Panc1 (cell line): ENCODE measurements at regions not wholly inside any gene's neighbourhood (a gene's known extent, or its start where the extent isn't known, plus 50 kb on each side); places are given as distances from the start of the nearest gene placed in this dataset.
A peak's percentile ranks its signal among the peaks of the same experiment; 100 is the strongest.

Source experiments
- ATAC-seq: fragments of 200-7000 bp; cut with Tn5 transposase; 2 replicates; pipeline ENCODE4 v1.9.1; 2020; ENCODE audit warnings: mild to moderate bottlenecking, moderate library complexity
- BruUV-seq: library from RNA; stranded (reverse); fragments of 400-500 nt; replicated peaks from 2 replicates; lab custom pipeline; 2021; lab: Mats Ljungman, UMichigan
- CTCF ChIA-PET: fragments of 300-600 bp; sonication (Branson Sonifier 250); formaldehyde crosslinking; loops from one replicate; lab custom pipeline; 2022; ENCODE audit warnings: antibody characterized with exemption; lab: Charles Lee
- POLR2A ChIA-PET: fragments of 300-600 bp; sonication (Branson Sonifier 250); formaldehyde crosslinking; loops from one replicate; lab custom pipeline; 2022; ENCODE audit warnings: antibody characterized with exemption; lab: Charles Lee
- DNase-seq: peaks from one replicate; pipeline ENCODE4 v3.0.0-alpha.2; 2010; ENCODE audit warnings: low read depth, low spot score
- H3K27ac ChIP-seq: 2 replicates; pipeline ENCODE4 v1.5.1; 2011; ENCODE audit warnings: mild to moderate bottlenecking, low read length, inconsistent platforms
- H3K27me3 ChIP-seq: fragments of 200-500 bp; sonication (Bioruptor generic); 2 replicates; pipeline ENCODE4 v1.6.0; 2014; ENCODE audit warnings: low read length, inconsistent platforms; ENCODE audit not compliant: control insufficient read depth, insufficient read depth
- H3K36me3 ChIP-seq: fragments of 200-500 bp; sonication (Bioruptor generic); 2 replicates; pipeline ENCODE4 v1.5.1; 2014; ENCODE audit warnings: inconsistent platforms, mild to moderate bottlenecking, low read length, moderate library complexity; ENCODE audit not compliant: control insufficient read depth, insufficient read depth
- H3K4me1 ChIP-seq: 2 replicates; pipeline ENCODE4 v1.5.1; 2011; ENCODE audit warnings: inconsistent platforms, mild to moderate bottlenecking, low read length, moderate library complexity; ENCODE audit not compliant: control insufficient read depth, insufficient read depth
- H3K4me3 ChIP-seq, 2 experiments: 2 replicates each; pipeline ENCODE4 v1.5.1; 2011 to 2012; ENCODE audit warnings: low read depth in 2 of 2, low read length in 2 of 2, mild to moderate bottlenecking in 2 of 2, inconsistent platforms in 1 of 2, moderate library complexity in 1 of 2
- H3K9me3 ChIP-seq: fragments of 200-500 bp; sonication (Bioruptor generic); 2 replicates; pipeline ENCODE4 v1.5.1; 2014; ENCODE audit warnings: low read depth, mild to moderate bottlenecking, inconsistent platforms, low read length, moderate library complexity; ENCODE audit not compliant: control insufficient read depth, insufficient read depth
- POLR2AphosphoS5 ChIP-seq: IDR thresholded peaks from 2 replicates; pipeline ENCODE4 v1.6.1; 2012; ENCODE audit warnings: mild to moderate bottlenecking, low read depth, low read length, moderate library complexity
- SIN3A ChIP-seq: IDR thresholded peaks from 2 replicates; pipeline ENCODE4 v1.6.1; 2012; ENCODE audit warnings: low read depth, mild to moderate bottlenecking, low read length, moderate library complexity, borderline replicate concordance; ENCODE audit not compliant: insufficient read depth
- TCF7L2 ChIP-seq: IDR thresholded peaks from 2 replicates; pipeline ENCODE4 v1.6.1; 2011; ENCODE audit warnings: mild to moderate bottlenecking, low read depth, low read length, inconsistent platforms
- in situ Hi-C: cut with HindIII; loops from 2 replicates; pipeline ENCODE4 v1.10.0; 2016; ENCODE audit warnings: low sequenced_read_pairs, low pct_unique_long_range_greater_than_20kb
- intact Hi-C: fragments of 100-400 bp; cut with micrococcal nuclease; formaldehyde crosslinking; loops from one replicate; pipeline ENCODE4 v1.10.0; 2022; ENCODE audit not compliant: unreplicated experiment
- TF ChIP-seq, protein P1 (sequence below): fragments of 450-650 bp; IDR thresholded peaks from 2 replicates; pipeline ENCODE4 v1.5.1; 2017; ENCODE audit warnings: mild to moderate bottlenecking
- TF ChIP-seq, protein P2 (sequence below), 2 experiments: IDR thresholded peaks; 2 replicates each; pipeline ENCODE4 v1.6.1; 2011 to 2012; ENCODE audit warnings: low read depth in 2 of 2, control low read depth in 1 of 2, low read length in 1 of 2, mild to moderate bottlenecking in 1 of 2, moderate library complexity in 1 of 2; ENCODE audit not compliant: insufficient read depth in 1 of 2

DNA sequence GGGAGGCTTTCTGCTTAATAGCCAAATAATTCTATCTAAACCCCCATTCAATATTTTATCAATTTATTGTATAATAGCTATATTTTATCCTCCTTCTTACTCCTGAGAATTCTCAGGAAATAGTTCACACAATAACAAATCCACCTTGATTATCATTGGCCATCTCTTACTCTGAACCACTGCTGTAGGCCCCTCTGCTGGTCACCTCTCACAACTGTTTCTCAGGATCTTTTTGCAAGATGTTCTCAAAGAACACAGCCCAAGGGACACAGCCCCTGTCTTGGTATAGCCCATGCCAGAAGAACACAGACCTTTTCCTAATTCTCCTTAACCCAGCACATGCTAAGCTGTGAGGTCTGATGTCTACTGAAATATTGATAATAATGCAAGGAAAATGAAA is 74.9 kb upstream of the HTR4 start:
- TF ChIP-seq, protein P1, sequence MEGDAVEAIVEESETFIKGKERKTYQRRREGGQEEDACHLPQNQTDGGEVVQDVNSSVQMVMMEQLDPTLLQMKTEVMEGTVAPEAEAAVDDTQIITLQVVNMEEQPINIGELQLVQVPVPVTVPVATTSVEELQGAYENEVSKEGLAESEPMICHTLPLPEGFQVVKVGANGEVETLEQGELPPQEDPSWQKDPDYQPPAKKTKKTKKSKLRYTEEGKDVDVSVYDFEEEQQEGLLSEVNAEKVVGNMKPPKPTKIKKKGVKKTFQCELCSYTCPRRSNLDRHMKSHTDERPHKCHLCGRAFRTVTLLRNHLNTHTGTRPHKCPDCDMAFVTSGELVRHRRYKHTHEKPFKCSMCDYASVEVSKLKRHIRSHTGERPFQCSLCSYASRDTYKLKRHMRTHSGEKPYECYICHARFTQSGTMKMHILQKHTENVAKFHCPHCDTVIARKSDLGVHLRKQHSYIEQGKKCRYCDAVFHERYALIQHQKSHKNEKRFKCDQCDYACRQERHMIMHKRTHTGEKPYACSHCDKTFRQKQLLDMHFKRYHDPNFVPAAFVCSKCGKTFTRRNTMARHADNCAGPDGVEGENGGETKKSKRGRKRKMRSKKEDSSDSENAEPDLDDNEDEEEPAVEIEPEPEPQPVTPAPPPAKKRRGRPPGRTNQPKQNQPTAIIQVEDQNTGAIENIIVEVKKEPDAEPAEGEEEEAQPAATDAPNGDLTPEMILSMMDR, result peak; percentile 38; the same call in 1 of the 2 replicates
- TF ChIP-seq SIN3A, result no peak
- in situ Hi-C loops, result no loop called here
- no peak for ATAC-seq
- H3K36me3 ChIP-seq, result no peaks in the 10 kb centered on the region
- DNase-seq, result no peak
- no peak overlapping the region for H3K27ac ChIP-seq
- intact Hi-C loops, result loop anchor here (5.0 kb wide), 1 partner anchor 777 kb away; no protein-coding TSS in a partner anchor
- no peaks in the 10 kb centered on the region for H3K9me3 ChIP-seq
- POLR2A ChIA-PET, result no interaction called here
- BruUV-seq, result no TSS peak
- H3K4me1 ChIP-seq, result peaks cover 6% of the 10 kb centered on the region
- H3K27me3 ChIP-seq, result peaks cover 16% of the 10 kb centered on the region
- CTCF ChIA-PET, result no interaction called here
- H3K4me3 ChIP-seq, result no peak overlapping the region

DNA sequence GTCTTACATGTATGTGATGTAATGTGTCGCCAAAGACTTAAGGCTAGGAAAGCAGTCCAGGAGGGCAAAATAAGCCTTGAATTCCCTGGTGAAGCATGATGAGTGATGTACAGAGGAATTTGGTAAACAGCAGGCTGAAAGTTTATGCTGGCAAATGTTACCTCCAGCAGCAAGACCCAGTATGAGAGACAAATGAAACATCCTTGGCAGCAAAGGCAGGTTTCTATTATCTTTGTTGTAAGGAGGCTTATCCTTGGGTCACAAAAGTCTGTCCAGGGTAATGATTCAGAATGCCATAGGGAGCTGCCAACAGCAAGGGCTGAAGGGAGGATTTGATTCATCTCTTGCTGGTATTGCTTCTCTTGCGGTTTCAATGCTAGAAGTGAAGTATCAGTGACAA is 75.9 kb upstream of the HTR4 start:
- ATAC-seq (no peak), DNase-seq (no peak)
- in situ Hi-C loops (no loop called here), intact Hi-C loops (loop anchor here (5.0 to 10.0 kb wide), 2 partner anchors 537 to 835 kb away; no protein-coding TSS in a partner anchor)
- Histone ChIP-seq H3K36me3 (no peaks in the 10 kb centered on the region), H3K27ac (no peak overlapping the region), H3K9me3 (no peaks in the 10 kb centered on the region), H3K4me3 (no peak overlapping the region), H3K27me3 (peaks cover 10% of the 10 kb centered on the region; the same call in 1 of the 2 replicates), H3K4me1 (peaks cover 6% of the 10 kb centered on the region)
- ChIA-PET CTCF (interaction anchor here (0.9 to 1.4 kb wide), 8 partner anchors 146 to 603 kb away, joined by 3 to 24 read pairs (median 4); no protein-coding TSS in a partner anchor), POLR2A (no interaction called here)
- BruUV-seq, result no TSS peak
- TF ChIP-seq, protein P1, result no peak
- TF ChIP-seq POLR2AphosphoS5, result no peak
- no peak for TF ChIP-seq TCF7L2
- TF ChIP-seq, protein P2, sequence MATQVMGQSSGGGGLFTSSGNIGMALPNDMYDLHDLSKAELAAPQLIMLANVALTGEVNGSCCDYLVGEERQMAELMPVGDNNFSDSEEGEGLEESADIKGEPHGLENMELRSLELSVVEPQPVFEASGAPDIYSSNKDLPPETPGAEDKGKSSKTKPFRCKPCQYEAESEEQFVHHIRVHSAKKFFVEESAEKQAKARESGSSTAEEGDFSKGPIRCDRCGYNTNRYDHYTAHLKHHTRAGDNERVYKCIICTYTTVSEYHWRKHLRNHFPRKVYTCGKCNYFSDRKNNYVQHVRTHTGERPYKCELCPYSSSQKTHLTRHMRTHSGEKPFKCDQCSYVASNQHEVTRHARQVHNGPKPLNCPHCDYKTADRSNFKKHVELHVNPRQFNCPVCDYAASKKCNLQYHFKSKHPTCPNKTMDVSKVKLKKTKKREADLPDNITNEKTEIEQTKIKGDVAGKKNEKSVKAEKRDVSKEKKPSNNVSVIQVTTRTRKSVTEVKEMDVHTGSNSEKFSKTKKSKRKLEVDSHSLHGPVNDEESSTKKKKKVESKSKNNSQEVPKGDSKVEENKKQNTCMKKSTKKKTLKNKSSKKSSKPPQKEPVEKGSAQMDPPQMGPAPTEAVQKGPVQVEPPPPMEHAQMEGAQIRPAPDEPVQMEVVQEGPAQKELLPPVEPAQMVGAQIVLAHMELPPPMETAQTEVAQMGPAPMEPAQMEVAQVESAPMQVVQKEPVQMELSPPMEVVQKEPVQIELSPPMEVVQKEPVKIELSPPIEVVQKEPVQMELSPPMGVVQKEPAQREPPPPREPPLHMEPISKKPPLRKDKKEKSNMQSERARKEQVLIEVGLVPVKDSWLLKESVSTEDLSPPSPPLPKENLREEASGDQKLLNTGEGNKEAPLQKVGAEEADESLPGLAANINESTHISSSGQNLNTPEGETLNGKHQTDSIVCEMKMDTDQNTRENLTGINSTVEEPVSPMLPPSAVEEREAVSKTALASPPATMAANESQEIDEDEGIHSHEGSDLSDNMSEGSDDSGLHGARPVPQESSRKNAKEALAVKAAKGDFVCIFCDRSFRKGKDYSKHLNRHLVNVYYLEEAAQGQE (IDR thresholded peaks at IDR 0.05; ENCODE audit: insufficient read depth in 1 of 2, low read depth in 2 of 2, low read length in 1 of 2), result no peak
- no peak for TF ChIP-seq SIN3A
